ENCODE measurements at regions not wholly inside any gene's neighbourhood (a gene's known extent, or its start where the extent isn't known, plus 50 kb on each side); places are given as distances from the start of the nearest gene placed in this dataset.
A peak's percentile ranks its signal among the peaks of the same experiment; 100 is the strongest.

DNA sequence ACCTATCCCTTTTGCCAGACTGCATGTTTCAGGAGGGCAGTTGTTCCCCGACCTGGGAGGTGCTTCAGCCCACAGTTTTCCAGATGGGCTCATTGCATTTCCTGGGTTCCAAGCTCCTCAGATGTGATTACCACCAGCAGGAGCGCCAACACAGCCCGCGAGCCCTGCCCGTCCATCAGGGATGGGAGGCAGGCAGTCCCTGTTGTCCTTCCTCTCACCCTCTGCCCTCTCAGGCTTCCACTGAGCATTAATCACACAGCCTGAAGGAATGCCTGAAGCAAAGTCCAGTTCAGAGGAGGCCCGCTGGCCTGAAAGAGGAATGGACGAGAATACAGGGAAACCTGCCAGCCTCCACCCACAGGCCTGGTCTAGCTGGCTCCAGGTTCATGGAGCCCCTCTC lies 256.3 kb upstream of the SDK2 start:
- Histone ChIP-seq H3K4me3 (ENCODE audit: low read length in 2 of 2) (no peak overlapping the region), H3K4me1 (ENCODE audit: control insufficient read depth in 2 of 2, insufficient read depth in 2 of 2, low read length in 2 of 2) (peaks cover 16 to 31% of the 10 kb centered on the region in 2 donors), H3K9me3 (ENCODE audit: control insufficient read depth in 2 of 2, insufficient read depth in 1 of 2, low read length in 1 of 2) (no peaks in the 10 kb centered on the region), H3K27me3 (ENCODE audit: control insufficient read depth in 2 of 2, insufficient read depth in 1 of 2, low read length in 1 of 2) (peaks cover 0 to 39% of the 10 kb centered on the region in 2 donors), H3K36me3 (ENCODE audit: control insufficient read depth in 2 of 2, insufficient read depth in 2 of 2, low read length in 1 of 2) (no peaks in the 10 kb centered on the region), H3K27ac (ENCODE audit: low read depth in 1 of 2, low read length in 1 of 2) (no peak overlapping the region)
- DNase-seq (ENCODE audit: low read depth in 6 of 9, low spot score in 9 of 9) = no peak
- WGBS = 91% methylated on average over 7 of the region's 7 CpGs

- peaks cover 0 to 39% of the 10 kb centered on the region in 2 donors for H3K27me3 ChIP-seq (ENCODE audit: control insufficient read depth in 2 of 2, insufficient read depth in 1 of 2, low read length in 1 of 2)
- 93% methylated on average over 2 of the region's 2 CpGs for WGBS
- peak overlapping the region in 1 of 2 donors; percentile 42 for H3K4me3 ChIP-seq (ENCODE audit: low read length in 2 of 2)
- peak in 1 of 9 donors; percentile 1 for DNase-seq (ENCODE audit: low read depth in 6 of 9, low spot score in 9 of 9)
- no peaks in the 10 kb centered on the region for H3K36me3 ChIP-seq (ENCODE audit: control insufficient read depth in 2 of 2, insufficient read depth in 2 of 2, low read length in 1 of 2)
- H3K4me1 ChIP-seq (ENCODE audit: control insufficient read depth in 2 of 2, insufficient read depth in 2 of 2, low read length in 2 of 2) = peaks cover 16 to 31% of the 10 kb centered on the region in 2 donors
- H3K27ac ChIP-seq (ENCODE audit: low read depth in 1 of 2, low read length in 1 of 2) = no peak overlapping the region
- no peaks in the 10 kb centered on the region for H3K9me3 ChIP-seq (ENCODE audit: control insufficient read depth in 2 of 2, insufficient read depth in 1 of 2, low read length in 1 of 2)
Observed at GRCh38 chr17:73901249-73901648, 257.0 kb upstream of the SDK2 start.

DNA sequence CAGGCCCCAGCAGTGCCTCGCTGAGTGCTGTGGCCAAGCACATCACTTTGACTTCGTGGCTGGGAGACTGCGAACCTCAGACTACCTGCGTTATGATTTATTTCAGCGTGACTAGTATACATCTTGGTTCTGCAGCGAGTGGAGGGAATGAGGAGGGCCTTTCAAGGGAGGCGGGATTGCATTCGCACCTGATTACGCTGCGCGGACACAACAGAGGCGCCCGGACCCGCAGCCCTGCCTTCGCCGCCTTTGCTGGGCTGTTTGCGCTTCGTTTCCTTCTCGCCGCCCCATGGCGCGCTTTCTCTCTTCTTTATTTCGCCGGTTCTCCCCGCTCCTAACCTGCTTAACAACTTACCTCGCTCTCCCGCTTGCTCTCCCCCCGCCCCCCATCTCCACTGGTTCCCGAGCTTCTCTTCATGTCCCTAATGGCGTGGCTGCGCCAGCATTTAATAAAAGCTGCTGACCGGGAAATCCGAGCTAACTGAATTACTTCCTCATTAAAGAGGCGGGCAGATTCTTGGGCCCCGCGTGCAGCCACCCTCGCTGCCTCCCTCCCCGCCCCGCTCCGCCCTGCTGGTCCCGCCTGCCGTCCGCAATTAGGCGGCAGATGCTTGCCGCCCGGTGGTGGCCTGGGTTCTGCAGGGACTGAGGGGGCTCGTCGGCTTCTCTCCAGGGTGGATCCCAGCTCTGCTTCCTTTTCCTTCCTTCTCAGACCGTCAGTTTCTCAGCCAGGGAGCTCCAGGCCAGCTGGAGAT lies 257.6 kb upstream of the SDK2 start:
- peak overlapping the region; percentile 31 to 42 for H3K4me3 ChIP-seq (ENCODE audit: low read length in 2 of 2)
- 6% methylated on average over 49 of the region's 49 CpGs for WGBS
- DNase-seq (ENCODE audit: low read depth in 6 of 9, low spot score in 9 of 9) = peak in 5 of 9 donors; percentile 4 to 33 (median 11)
- H3K27me3 ChIP-seq (ENCODE audit: control insufficient read depth in 2 of 2, insufficient read depth in 1 of 2, low read length in 1 of 2) = peaks cover 0 to 44% of the 10 kb centered on the region in 2 donors
- peaks cover 16 to 31% of the 10 kb centered on the region in 2 donors for H3K4me1 ChIP-seq (ENCODE audit: control insufficient read depth in 2 of 2, insufficient read depth in 2 of 2, low read length in 2 of 2)
- H3K36me3 ChIP-seq (ENCODE audit: control insufficient read depth in 2 of 2, insufficient read depth in 2 of 2, low read length in 1 of 2) = no peaks in the 10 kb centered on the region
- H3K9me3 ChIP-seq (ENCODE audit: control insufficient read depth in 2 of 2, insufficient read depth in 1 of 2, low read length in 1 of 2) = no peaks in the 10 kb centered on the region
- no peak overlapping the region for H3K27ac ChIP-seq (ENCODE audit: low read depth in 1 of 2, low read length in 1 of 2)

GRCh38 chr17:73902416-73903181 lies 258.4 kb upstream of the SDK2 start:
- peak overlapping the region in 1 of 2 donors; percentile 55 for H3K27ac ChIP-seq (ENCODE audit: low read depth in 1 of 2, low read length in 1 of 2)
- WGBS = 27% methylated on average over 26 of the region's 26 CpGs
- no peaks in the 10 kb centered on the region for H3K36me3 ChIP-seq (ENCODE audit: control insufficient read depth in 2 of 2, insufficient read depth in 2 of 2, low read length in 1 of 2)
- no peaks in the 10 kb centered on the region for H3K9me3 ChIP-seq (ENCODE audit: control insufficient read depth in 2 of 2, insufficient read depth in 1 of 2, low read length in 1 of 2)
- H3K27me3 ChIP-seq (ENCODE audit: control insufficient read depth in 2 of 2, insufficient read depth in 1 of 2, low read length in 1 of 2) = peaks cover 0 to 51% of the 10 kb centered on the region in 2 donors
- H3K4me3 ChIP-seq (ENCODE audit: low read length in 2 of 2) = peak overlapping the region; percentile 31 to 42
- H3K4me1 ChIP-seq (ENCODE audit: control insufficient read depth in 2 of 2, insufficient read depth in 2 of 2, low read length in 2 of 2) = peaks cover 16 to 33% of the 10 kb centered on the region in 2 donors
- peak in 8 of 9 donors; percentile 8 to 77 (median 45) for DNase-seq (ENCODE audit: low read depth in 6 of 9, low spot score in 9 of 9)

- Histone ChIP-seq H3K4me3 (ENCODE audit: low read length in 2 of 2) (no peak overlapping the region), H3K9me3 (ENCODE audit: control insufficient read depth in 2 of 2, insufficient read depth in 1 of 2, low read length in 1 of 2) (peaks cover 0 to 1% of the 10 kb centered on the region in 2 donors), H3K27me3 (ENCODE audit: control insufficient read depth in 2 of 2, insufficient read depth in 1 of 2, low read length in 1 of 2) (peaks cover 0 to 40% of the 10 kb centered on the region in 2 donors), H3K27ac (ENCODE audit: low read depth in 1 of 2, low read length in 1 of 2) (no peak overlapping the region), H3K4me1 (ENCODE audit: control insufficient read depth in 2 of 2, insufficient read depth in 2 of 2, low read length in 2 of 2) (peaks cover 15 to 24% of the 10 kb centered on the region in 2 donors), H3K36me3 (ENCODE audit: control insufficient read depth in 2 of 2, insufficient read depth in 2 of 2, low read length in 1 of 2) (no peaks in the 10 kb centered on the region)
- no peak for DNase-seq (ENCODE audit: low read depth in 6 of 9, low spot score in 9 of 9)
- WGBS = 73% methylated on average over 18 of the region's 18 CpGs
Observed at GRCh38 chr17:73906896-73907870, 262.9 kb upstream of the SDK2 start.

DNA sequence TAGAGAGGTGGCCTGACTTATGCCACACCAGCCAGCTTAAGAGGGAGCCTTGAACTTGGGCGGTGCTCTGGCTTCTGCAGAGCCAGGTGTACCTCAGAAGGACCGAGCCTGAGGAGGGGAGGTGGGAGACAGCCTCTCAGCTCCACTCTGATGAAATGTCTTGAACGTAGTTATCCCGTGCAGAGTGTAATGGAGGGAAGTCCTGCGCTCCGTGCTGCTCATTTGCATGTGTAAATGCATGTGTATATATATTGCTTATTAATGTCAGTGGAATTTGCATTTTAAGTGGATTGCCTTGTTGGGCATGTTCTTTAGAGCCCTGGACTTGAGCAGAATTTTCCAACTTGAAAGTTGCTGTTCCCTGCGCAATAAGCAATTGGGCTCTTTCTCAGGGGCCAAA lies 264.9 kb upstream of the SDK2 start:
- Histone ChIP-seq H3K4me3 (ENCODE audit: low read length in 2 of 2) (no peak overlapping the region), H3K27me3 (ENCODE audit: control insufficient read depth in 2 of 2, insufficient read depth in 1 of 2, low read length in 1 of 2) (peaks cover 0 to 25% of the 10 kb centered on the region in 2 donors), H3K4me1 (ENCODE audit: control insufficient read depth in 2 of 2, insufficient read depth in 2 of 2, low read length in 2 of 2) (peaks cover 2 to 4% of the 10 kb centered on the region in 2 donors), H3K36me3 (ENCODE audit: control insufficient read depth in 2 of 2, insufficient read depth in 2 of 2, low read length in 1 of 2) (no peaks in the 10 kb centered on the region), H3K9me3 (ENCODE audit: control insufficient read depth in 2 of 2, insufficient read depth in 1 of 2, low read length in 1 of 2) (peaks cover 0 to 1% of the 10 kb centered on the region in 2 donors), H3K27ac (ENCODE audit: low read depth in 1 of 2, low read length in 1 of 2) (no peak overlapping the region)
- DNase-seq (ENCODE audit: low read depth in 6 of 9, low spot score in 9 of 9) = no peak
- 92% methylated on average over 7 of the region's 7 CpGs for WGBS

GRCh38 chr17:73910206-73910605 lies 266.0 kb upstream of the SDK2 start:
- Histone ChIP-seq H3K27ac (ENCODE audit: low read depth in 1 of 2, low read length in 1 of 2) (no peak overlapping the region), H3K4me1 (ENCODE audit: control insufficient read depth in 2 of 2, insufficient read depth in 2 of 2, low read length in 2 of 2) (peaks cover 2% of the 10 kb centered on the region in 2 donors), H3K4me3 (ENCODE audit: low read length in 2 of 2) (no peak overlapping the region), H3K27me3 (ENCODE audit: control insufficient read depth in 2 of 2, insufficient read depth in 1 of 2, low read length in 1 of 2) (peaks cover 0 to 25% of the 10 kb centered on the region in 2 donors), H3K36me3 (ENCODE audit: control insufficient read depth in 2 of 2, insufficient read depth in 2 of 2, low read length in 1 of 2) (no peaks in the 10 kb centered on the region), H3K9me3 (ENCODE audit: control insufficient read depth in 2 of 2, insufficient read depth in 1 of 2, low read length in 1 of 2) (peaks cover 0 to 1% of the 10 kb centered on the region in 2 donors)
- WGBS = 81% methylated on average over 4 of the region's 4 CpGs
- DNase-seq (ENCODE audit: low read depth in 6 of 9, low spot score in 9 of 9) = no peak

DNA sequence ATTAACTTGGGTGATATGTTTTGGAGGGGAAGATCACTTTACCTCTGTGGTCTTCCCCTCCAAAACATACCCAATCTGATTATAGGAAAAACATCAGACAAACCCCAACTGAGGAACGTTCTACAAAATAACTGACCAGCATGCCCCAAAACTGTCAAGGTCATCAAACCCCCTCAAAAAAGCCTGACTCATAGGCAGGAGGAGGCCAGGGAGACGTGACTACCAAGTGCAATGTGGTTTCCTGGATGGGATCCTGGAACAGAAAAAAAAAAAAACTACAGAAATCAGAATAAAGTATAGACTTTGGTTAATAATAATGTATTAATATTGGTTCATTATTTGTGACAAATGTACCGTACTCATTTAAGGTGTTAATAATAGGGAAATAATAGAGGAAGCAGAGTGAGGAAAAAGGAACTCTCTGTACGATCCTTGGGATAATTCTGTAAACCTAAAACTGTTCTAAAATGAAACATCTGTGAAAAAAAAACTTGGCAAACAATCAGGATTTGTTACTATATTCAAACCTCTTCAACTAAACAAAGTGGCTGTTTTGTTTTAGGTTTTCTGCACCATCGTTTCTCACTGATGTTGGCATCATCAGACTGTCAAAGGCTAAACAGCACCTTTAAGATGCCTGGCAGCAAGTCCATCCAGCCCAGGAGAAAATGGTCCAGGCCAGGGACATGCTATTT lies 266.7 kb upstream of the SDK2 start:
- 76% methylated on average over 5 of the region's 5 CpGs for WGBS
- Histone ChIP-seq H3K4me1 (ENCODE audit: control insufficient read depth in 2 of 2, insufficient read depth in 2 of 2, low read length in 2 of 2) (peaks cover 2% of the 10 kb centered on the region in 2 donors), H3K4me3 (ENCODE audit: low read length in 2 of 2) (no peak overlapping the region), H3K9me3 (ENCODE audit: control insufficient read depth in 2 of 2, insufficient read depth in 1 of 2, low read length in 1 of 2) (peaks cover 0 to 1% of the 10 kb centered on the region in 2 donors), H3K27ac (ENCODE audit: low read depth in 1 of 2, low read length in 1 of 2) (no peak overlapping the region), H3K36me3 (ENCODE audit: control insufficient read depth in 2 of 2, insufficient read depth in 2 of 2, low read length in 1 of 2) (no peaks in the 10 kb centered on the region), H3K27me3 (ENCODE audit: control insufficient read depth in 2 of 2, insufficient read depth in 1 of 2, low read length in 1 of 2) (peaks cover 0 to 25% of the 10 kb centered on the region in 2 donors)
- DNase-seq (ENCODE audit: low read depth in 6 of 9, low spot score in 9 of 9) = no peak

All from thymus (tissue), 11 donors.